ENCODE measurements at regions not wholly inside any gene's neighbourhood (a gene's known extent, or its start where the extent isn't known, plus 50 kb on each side); places are given as distances from the start of the nearest gene placed in this dataset.

GRCh38 chrX:121641560-121641959 lies 594.1 kb downstream of the GLUD2 start:
- H3K4me1 ChIP-seq (ENCODE audit: insufficient read depth, low read length), result no peaks in the 10 kb centered on the region
- Mint-ChIP-seq H3K27ac (no peak overlapping the region), H3K9me3 (no peaks in the 10 kb centered on the region), H3K4me1 (ENCODE audit: low read depth) (no peaks in the 10 kb centered on the region), H3K27me3 (no peaks in the 10 kb centered on the region), H3K36me3 (ENCODE audit: low read depth) (no peaks in the 10 kb centered on the region), H3K4me3 (no peak overlapping the region)
- intact Hi-C loops (cut with DNase I, micrococcal nuclease), result no loop called here
- TF ChIP-seq CTCF (IDR thresholded peaks at IDR 0.05), result no peak
- H3K4me3 ChIP-seq (ENCODE audit: low read length), result no peak overlapping the region
- DNase-seq, result no peak
- ChIA-PET POLR2A (no interaction called here), CTCF (no interaction called here)
- no peaks in the 10 kb centered on the region for H3K9me3 ChIP-seq (ENCODE audit: control insufficient read depth in 1 of 2, insufficient read depth in 1 of 2, low read length in 2 of 2)
- no peak overlapping the region for H3K27ac ChIP-seq (ENCODE audit: low read depth in 1 of 2, low read length in 2 of 2)
- H3K36me3 ChIP-seq (ENCODE audit: insufficient read depth, low read length), result no peaks in the 10 kb centered on the region
- H3K27me3 ChIP-seq (ENCODE audit: control insufficient read depth in 1 of 2, insufficient read depth in 2 of 2, low read length in 2 of 2), result no peaks in the 10 kb centered on the region
- no peak for ATAC-seq (ENCODE audit: poor library complexity)

GRCh38 chrX:121642415-121642814 lies 595.0 kb downstream of the GLUD2 start:
- Mint-ChIP-seq H3K4me3 (no peak overlapping the region), H3K36me3 (ENCODE audit: low read depth) (no peaks in the 10 kb centered on the region), H3K27me3 (no peaks in the 10 kb centered on the region), H3K4me1 (ENCODE audit: low read depth) (no peaks in the 10 kb centered on the region), H3K27ac (no peak overlapping the region), H3K9me3 (no peaks in the 10 kb centered on the region)
- no peak for TF ChIP-seq CTCF (IDR thresholded peaks at IDR 0.05)
- ATAC-seq (ENCODE audit: poor library complexity) (no peak), DNase-seq (no peak)
- no peak overlapping the region for H3K27ac ChIP-seq (ENCODE audit: low read depth in 1 of 2, low read length in 2 of 2)
- no peaks in the 10 kb centered on the region for H3K36me3 ChIP-seq (ENCODE audit: insufficient read depth, low read length)
- no peaks in the 10 kb centered on the region for H3K9me3 ChIP-seq (ENCODE audit: control insufficient read depth in 1 of 2, insufficient read depth in 1 of 2, low read length in 2 of 2)
- no peaks in the 10 kb centered on the region for H3K4me1 ChIP-seq (ENCODE audit: insufficient read depth, low read length)
- ChIA-PET CTCF (no interaction called here), POLR2A (no interaction called here)
- intact Hi-C loops (cut with DNase I, micrococcal nuclease), result no loop called here
- no peaks in the 10 kb centered on the region for H3K27me3 ChIP-seq (ENCODE audit: control insufficient read depth in 1 of 2, insufficient read depth in 2 of 2, low read length in 2 of 2)
- H3K4me3 ChIP-seq (ENCODE audit: low read length), result no peak overlapping the region

GRCh38 chrX:121649417-121649816 lies 602.0 kb downstream of the GLUD2 start:
- Histone ChIP-seq H3K4me1 (ENCODE audit: insufficient read depth, low read length) (no peaks in the 10 kb centered on the region), H3K36me3 (ENCODE audit: insufficient read depth, low read length) (no peaks in the 10 kb centered on the region), H3K4me3 (ENCODE audit: low read length) (no peak overlapping the region), H3K27me3 (ENCODE audit: control insufficient read depth in 1 of 2, insufficient read depth in 2 of 2, low read length in 2 of 2) (no peaks in the 10 kb centered on the region), H3K27ac (ENCODE audit: low read depth in 1 of 2, low read length in 2 of 2) (no peak overlapping the region), H3K9me3 (ENCODE audit: control insufficient read depth in 1 of 2, insufficient read depth in 1 of 2, low read length in 2 of 2) (no peaks in the 10 kb centered on the region)
- Mint-ChIP-seq H3K9me3 (no peaks in the 10 kb centered on the region), H3K27me3 (no peaks in the 10 kb centered on the region), H3K27ac (no peak overlapping the region), H3K4me3 (no peak overlapping the region), H3K36me3 (ENCODE audit: low read depth) (no peaks in the 10 kb centered on the region), H3K4me1 (ENCODE audit: low read depth) (no peaks in the 10 kb centered on the region)
- intact Hi-C loops (cut with DNase I, micrococcal nuclease), result no loop called here
- no peak for DNase-seq
- ChIA-PET CTCF (no interaction called here), POLR2A (no interaction called here)
- TF ChIP-seq CTCF (IDR thresholded peaks at IDR 0.05), result no peak
- ATAC-seq (ENCODE audit: poor library complexity), result no peak
